BLaER1 treated with 17β-estradiol and CSF1 and Interleukin-3, amounts not matched to agents 10 nM and 100 nM (cell line): ENCODE measurements at regions not wholly inside any gene's neighbourhood (a gene's known extent, or its start where the extent isn't known, plus 50 kb on each side); places are given as distances from the start of the nearest gene placed in this dataset.

ENCODE experiments used
- H3K27ac ChIP-seq, 11 experiments: shearing (Covaris generic); formaldehyde crosslinking; 2 replicates each; pipeline ENCODE4 v1.8.1; 2022
- H3K27me3 ChIP-seq, 11 experiments: shearing (Covaris generic); formaldehyde crosslinking; 2 replicates each; pipeline ENCODE4 v1.8.1; 2022
- H3K36me3 ChIP-seq, 11 experiments: shearing (Covaris generic); formaldehyde crosslinking; 2 replicates each; pipeline ENCODE4 v1.8.1; 2022
- H3K4me1 ChIP-seq, 10 experiments: shearing (Covaris generic); formaldehyde crosslinking; 2 replicates each; pipeline ENCODE4 v1.8.1; 2022
- H3K4me2 ChIP-seq, 11 experiments: shearing (Covaris generic); formaldehyde crosslinking; 2 replicates each; pipeline ENCODE4 v1.8.1; 2022
- H3K4me3 ChIP-seq, 10 experiments: shearing (Covaris generic); formaldehyde crosslinking; 2 replicates each; pipeline ENCODE4 v1.8.1; 2022
- H3K9ac ChIP-seq, 11 experiments: shearing (Covaris generic); formaldehyde crosslinking; 2 replicates each; pipeline ENCODE4 v1.8.1; 2022
- H3K9me3 ChIP-seq, 11 experiments: shearing (Covaris generic); formaldehyde crosslinking; replicated peaks in 1 of 11; 2 replicates each; pipeline ENCODE4 v1.8.1; 2022
- H4K20me1 ChIP-seq, 11 experiments: shearing (Covaris generic); formaldehyde crosslinking; 2 replicates each; pipeline ENCODE4 v1.8.1; 2022
- Cebpa-rat ChIP-seq, 11 experiments: shearing (Covaris generic); IDR thresholded peaks; 2 replicates each; pipeline ENCODE4 v1.8.1; 2022

DNA sequence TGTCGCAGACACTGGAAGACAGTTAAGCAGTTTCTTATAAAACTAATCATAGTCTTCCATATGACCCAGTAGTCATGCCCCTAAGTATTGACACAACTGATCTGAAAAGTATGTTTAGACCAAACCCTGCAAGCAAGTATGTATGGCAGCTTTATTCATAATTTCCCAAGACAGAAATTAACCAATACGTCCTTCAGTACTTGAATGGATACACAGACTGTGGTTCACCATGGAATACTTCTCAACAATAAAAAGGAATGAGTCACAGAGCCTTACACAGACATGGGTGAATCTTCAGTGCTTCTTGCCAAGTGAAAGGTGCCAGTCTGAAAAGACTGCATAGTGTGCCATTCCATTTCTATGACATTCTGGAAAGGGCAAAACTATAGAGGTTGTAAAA lies 50.2 kb upstream of the AKR1E2 start:
- H3K4me3 ChIP-seq, result no peak overlapping the region
- TF ChIP-seq Cebpa-rat (IDR thresholded peaks at IDR 0.05), result no peak
- H3K36me3 ChIP-seq, result no peaks in the 10 kb centered on the region
- no peaks in the 10 kb centered on the region for H3K9me3 ChIP-seq
- H3K27ac ChIP-seq, result no peak overlapping the region
- H3K4me1 ChIP-seq, result peaks cover 8 to 18% (median 13%) of the 10 kb centered on the region in 10 experiments; a peak in 18 of 20 replicates
- H4K20me1 ChIP-seq, result no peaks in the 10 kb centered on the region
- H3K4me2 ChIP-seq, result no peak overlapping the region
- H3K27me3 ChIP-seq, result no peaks in the 10 kb centered on the region
- H3K9ac ChIP-seq, result no peak overlapping the region

DNA sequence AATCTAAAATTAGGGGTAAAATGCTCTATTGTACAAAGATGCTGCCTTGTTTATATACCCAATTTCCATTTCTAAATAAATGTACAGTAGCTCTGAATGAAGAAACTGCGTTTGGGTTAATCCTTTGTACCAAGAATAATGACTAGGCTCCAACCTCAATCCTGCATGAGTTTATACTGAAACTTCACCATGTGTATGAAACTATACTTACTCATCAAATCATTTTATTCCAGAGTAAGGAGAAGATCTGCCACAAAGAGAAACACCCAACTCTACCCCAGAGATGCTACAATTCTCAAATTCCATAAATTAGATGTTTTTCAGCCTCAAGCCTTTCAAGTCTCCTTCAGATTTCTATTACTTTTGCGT lies 53.8 kb upstream of the AKR1E2 start:
- Histone ChIP-seq H3K9me3 (no peaks in the 10 kb centered on the region), H3K27ac (no peak overlapping the region), H3K36me3 (no peaks in the 10 kb centered on the region), H3K9ac (no peak overlapping the region), H4K20me1 (no peaks in the 10 kb centered on the region), H3K27me3 (no peaks in the 10 kb centered on the region), H3K4me1 (peaks cover 0 to 37% (median 11%) of the 10 kb centered on the region in 10 experiments; a peak in 14 of 20 replicates), H3K4me3 (no peak overlapping the region), H3K4me2 (peak overlapping the region in 3 of 11 experiments; percentile 60 to 86 (median 81); a peak in 4 of 22 replicates)
- no peak for TF ChIP-seq Cebpa-rat (IDR thresholded peaks at IDR 0.05)

DNA sequence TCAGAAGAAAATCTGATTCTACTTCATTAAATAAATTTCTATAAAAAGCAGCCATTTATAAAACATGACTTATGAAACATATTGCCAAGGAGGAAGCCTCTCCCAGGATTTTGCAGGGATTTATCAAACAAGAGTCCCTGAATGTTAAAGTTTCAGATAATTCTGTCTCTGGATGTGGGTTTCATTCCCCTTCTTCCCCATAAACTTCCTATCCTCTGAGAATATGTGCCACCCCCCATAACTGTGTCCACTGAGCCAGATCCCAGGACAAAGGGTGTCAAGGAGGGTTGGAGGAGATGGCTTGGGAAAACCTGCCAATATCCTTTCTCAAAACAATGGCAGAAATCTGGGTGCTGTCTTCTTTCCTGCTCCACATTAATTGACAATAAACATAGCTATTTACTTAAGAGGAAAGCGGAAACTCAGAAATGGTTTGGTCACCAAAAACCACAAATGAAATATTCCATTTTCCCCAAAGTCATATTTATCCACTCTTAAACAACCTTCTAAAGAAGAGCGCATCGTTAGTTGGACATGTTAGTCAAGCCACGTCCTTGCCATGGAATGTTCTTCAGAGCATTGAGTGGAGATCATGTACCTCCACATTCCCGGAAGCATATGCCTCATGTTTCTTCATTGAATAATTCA lies 54.3 kb upstream of the AKR1E2 start:
- TF ChIP-seq Cebpa-rat (IDR thresholded peaks at IDR 0.05), result no peak
- peak overlapping the region in 1 of 10 experiments; percentile 13; a peak in 1 of 20 replicates for H3K4me3 ChIP-seq
- H3K9ac ChIP-seq, result peak overlapping the region in 4 of 11 experiments; percentile 12 to 75 (median 49); a peak in 6 of 22 replicates
- H3K4me2 ChIP-seq, result peak overlapping the region in 7 of 11 experiments; percentile 15 to 86 (median 60); a peak in 12 of 22 replicates
- H4K20me1 ChIP-seq, result no peaks in the 10 kb centered on the region
- peak overlapping the region in 2 of 11 experiments; percentile 76 to 84; a peak in 5 of 22 replicates for H3K27ac ChIP-seq
- peaks cover 0 to 39% (median 13%) of the 10 kb centered on the region in 10 experiments; a peak in 14 of 20 replicates for H3K4me1 ChIP-seq
- H3K9me3 ChIP-seq, result no peaks in the 10 kb centered on the region
- no peaks in the 10 kb centered on the region for H3K36me3 ChIP-seq
- H3K27me3 ChIP-seq, result no peaks in the 10 kb centered on the region

DNA sequence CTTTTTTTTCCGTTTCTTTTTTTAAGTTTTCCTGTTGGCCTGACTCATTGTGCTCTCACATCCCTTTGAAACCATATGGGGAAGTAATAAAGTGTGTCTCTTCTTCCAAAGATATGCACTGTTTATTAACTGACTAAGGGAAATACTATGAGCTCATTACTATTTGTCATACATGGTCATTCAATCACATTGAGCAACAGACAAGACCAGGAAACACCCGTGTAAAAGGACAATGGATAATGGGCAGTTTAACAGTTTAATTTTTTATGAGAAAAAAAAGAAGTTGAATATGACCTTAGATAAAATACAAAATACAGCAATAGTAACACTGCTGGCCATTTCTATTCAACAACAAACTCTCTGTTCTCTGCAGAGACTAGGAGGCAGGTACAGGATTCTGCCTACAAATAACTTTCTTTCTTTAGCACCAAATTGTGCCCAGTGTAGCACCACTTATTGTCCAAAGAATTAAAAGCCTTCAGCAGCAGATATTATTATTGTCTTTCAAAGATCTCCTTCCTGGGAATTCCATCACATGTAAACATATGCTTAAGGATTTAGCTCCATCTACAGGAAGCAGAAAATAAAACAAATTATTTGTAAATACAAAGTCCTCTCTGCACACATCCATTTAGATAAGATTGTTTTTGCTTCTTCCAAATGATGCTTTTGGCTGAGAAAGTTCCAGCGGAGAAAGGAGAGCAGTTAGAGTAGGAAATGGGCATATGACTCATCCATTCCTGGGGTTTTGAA lies 55.0 kb upstream of the AKR1E2 start:
- H3K27ac ChIP-seq, result peak overlapping the region in 5 of 11 experiments; percentile 16 to 84 (median 60); a peak in 8 of 22 replicates
- H3K27me3 ChIP-seq, result no peaks in the 10 kb centered on the region
- peak overlapping the region in 1 of 10 experiments; percentile 13; a peak in 1 of 20 replicates for H3K4me3 ChIP-seq
- H3K4me1 ChIP-seq, result peaks cover 0 to 46% (median 16%) of the 10 kb centered on the region in 10 experiments; a peak in 14 of 20 replicates
- peak overlapping the region in 4 of 11 experiments; percentile 12 to 75 (median 49); a peak in 6 of 22 replicates for H3K9ac ChIP-seq
- H3K4me2 ChIP-seq, result peak overlapping the region in 7 of 11 experiments; percentile 15 to 86 (median 60); a peak in 13 of 22 replicates
- no peaks in the 10 kb centered on the region for H3K9me3 ChIP-seq
- no peaks in the 10 kb centered on the region for H4K20me1 ChIP-seq
- no peak for TF ChIP-seq Cebpa-rat (IDR thresholded peaks at IDR 0.05)
- H3K36me3 ChIP-seq, result no peaks in the 10 kb centered on the region

DNA sequence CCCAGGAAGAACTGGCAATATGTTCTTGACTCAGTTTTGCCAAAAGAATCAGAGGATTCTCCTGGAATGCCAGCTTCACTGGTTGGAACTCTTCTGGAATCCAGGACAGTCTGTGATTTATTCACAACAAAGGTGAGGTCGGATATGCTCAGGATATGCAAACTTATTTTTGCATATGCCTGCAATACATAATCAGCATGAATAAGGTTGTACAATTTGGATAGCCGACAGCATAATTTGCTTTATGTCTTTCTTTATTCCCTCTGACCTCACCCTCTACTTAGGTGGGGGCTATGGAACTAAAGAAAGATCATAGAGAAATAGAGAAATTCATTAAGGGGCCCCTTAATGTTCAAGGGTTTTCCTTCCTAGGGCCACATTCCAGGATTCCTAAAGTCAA lies 57.6 kb upstream of the AKR1E2 start:
- Histone ChIP-seq H3K4me2 (no peak overlapping the region), H3K4me1 (peaks cover 0 to 46% (median 16%) of the 10 kb centered on the region in 10 experiments; a peak in 14 of 20 replicates), H3K9ac (no peak overlapping the region), H4K20me1 (no peaks in the 10 kb centered on the region), H3K27ac (no peak overlapping the region), H3K36me3 (no peaks in the 10 kb centered on the region), H3K9me3 (no peaks in the 10 kb centered on the region), H3K4me3 (no peak overlapping the region), H3K27me3 (no peaks in the 10 kb centered on the region)
- no peak for TF ChIP-seq Cebpa-rat (IDR thresholded peaks at IDR 0.05)

DNA sequence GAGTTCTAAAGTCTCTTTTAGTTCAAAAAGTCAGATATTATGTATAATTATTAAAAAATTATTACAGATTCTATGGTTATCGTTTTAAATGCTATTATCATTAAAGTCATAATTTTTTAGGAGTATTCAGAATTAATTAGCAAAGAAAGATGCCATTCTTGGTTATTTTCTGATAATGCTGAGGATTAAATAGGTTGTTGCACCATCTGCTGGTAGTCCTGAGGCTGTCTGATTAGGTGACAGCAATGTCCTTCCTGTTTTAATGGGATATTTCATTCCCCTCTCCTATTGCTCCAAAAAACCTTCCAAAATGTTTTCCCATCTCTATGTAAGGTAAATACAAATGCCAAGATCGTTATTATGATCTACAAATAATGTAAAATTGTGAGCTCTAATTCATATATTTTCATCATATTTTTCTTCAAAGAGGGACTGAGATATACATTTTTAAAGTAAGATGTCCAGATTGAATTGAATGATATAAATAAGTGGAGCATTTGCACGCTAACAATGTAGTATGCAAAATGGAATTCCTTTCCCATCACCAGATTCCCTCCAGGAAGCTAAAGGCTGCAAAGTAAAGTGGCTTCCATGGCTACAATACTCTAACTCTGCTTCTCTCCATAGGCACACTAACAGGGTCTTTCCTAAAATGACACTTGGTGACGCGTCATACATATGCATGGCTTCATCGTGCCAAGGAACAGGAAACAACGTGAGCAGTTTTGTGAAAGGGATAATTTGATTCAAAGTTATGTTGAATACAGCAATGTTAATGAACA lies 58.8 kb upstream of the AKR1E2 start:
- no peaks in the 10 kb centered on the region for H4K20me1 ChIP-seq
- TF ChIP-seq Cebpa-rat (IDR thresholded peaks at IDR 0.05), result no peak
- H3K27ac ChIP-seq, result 0 out of 22 replicates have a peak overlapping the region, but pooled peaks of 1 of the 11 experiments have one; percentile 31
- no peak overlapping the region for H3K4me3 ChIP-seq
- no peaks in the 10 kb centered on the region for H3K27me3 ChIP-seq
- H3K9me3 ChIP-seq, result no peaks in the 10 kb centered on the region
- peaks cover 0 to 46% (median 16%) of the 10 kb centered on the region in 10 experiments; a peak in 14 of 20 replicates for H3K4me1 ChIP-seq
- H3K9ac ChIP-seq, result 0 out of 22 replicates have a peak overlapping the region, but pooled peaks of 1 of the 11 experiments have one; percentile 5
- H3K36me3 ChIP-seq, result no peaks in the 10 kb centered on the region
- peak overlapping the region in 3 of 11 experiments; percentile 57 to 67 (median 58); a peak in 5 of 22 replicates for H3K4me2 ChIP-seq

DNA sequence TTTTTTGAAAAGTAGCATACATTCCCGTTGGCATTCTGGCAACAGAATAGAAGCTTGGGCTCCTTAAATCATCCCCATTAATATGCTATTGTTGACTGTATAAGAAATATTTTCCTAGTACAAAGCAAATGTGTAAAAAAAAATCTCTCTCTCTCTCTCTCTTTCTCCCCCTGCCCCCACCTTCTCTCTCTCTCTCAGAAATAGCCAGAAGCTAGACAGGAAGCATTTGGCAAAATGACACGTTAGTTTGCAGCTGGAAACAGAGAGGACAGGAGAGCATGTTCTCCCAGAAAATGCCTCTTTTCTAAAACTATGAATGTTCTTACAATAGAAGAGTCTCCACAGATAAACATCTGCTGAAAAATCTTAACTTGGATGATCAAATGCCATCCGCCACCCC lies 59.6 kb upstream of the AKR1E2 start:
- Histone ChIP-seq H3K9me3 (no peaks in the 10 kb centered on the region), H3K9ac (peak overlapping the region in 3 of 11 experiments; percentile 20 to 39 (median 36); a peak in 3 of 22 replicates), H3K4me1 (peaks cover 0 to 40% (median 13%) of the 10 kb centered on the region in 10 experiments; a peak in 14 of 20 replicates), H3K4me3 (no peak overlapping the region), H4K20me1 (no peaks in the 10 kb centered on the region), H3K36me3 (no peaks in the 10 kb centered on the region), H3K27me3 (no peaks in the 10 kb centered on the region), H3K27ac (peak overlapping the region in 1 of 11 experiments; percentile 31; a peak in 1 of 22 replicates), H3K4me2 (peak overlapping the region in 5 of 11 experiments; percentile 1 to 67 (median 57); a peak in 7 of 22 replicates)
- TF ChIP-seq Cebpa-rat (IDR thresholded peaks at IDR 0.05), result no peak

DNA sequence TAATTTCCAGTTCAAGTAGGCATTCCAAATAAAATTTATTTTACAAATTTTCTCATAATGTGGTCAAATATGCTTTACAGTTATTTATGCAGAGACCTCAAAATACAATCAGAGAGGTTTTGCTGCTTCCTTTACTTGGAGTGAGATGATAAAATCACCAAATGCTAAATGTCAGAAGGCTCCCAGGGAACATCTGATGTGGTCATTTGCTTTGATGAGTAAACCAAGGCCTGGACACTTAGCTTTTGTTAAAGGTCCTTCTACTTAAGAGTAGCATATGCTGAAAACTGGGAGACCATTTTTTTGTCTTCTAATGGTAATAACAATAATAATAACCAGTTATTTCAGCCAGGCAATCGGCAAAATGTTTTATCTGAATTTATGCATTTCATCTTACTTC lies 60.6 kb upstream of the AKR1E2 start:
- Histone ChIP-seq H4K20me1 (no peaks in the 10 kb centered on the region), H3K4me2 (no peak overlapping the region), H3K36me3 (no peaks in the 10 kb centered on the region), H3K27me3 (no peaks in the 10 kb centered on the region), H3K9me3 (no peaks in the 10 kb centered on the region), H3K4me1 (peaks cover 0 to 31% (median 6%) of the 10 kb centered on the region in 10 experiments; a peak in 9 of 20 replicates), H3K9ac (no peak overlapping the region), H3K27ac (no peak overlapping the region), H3K4me3 (no peak overlapping the region)
- TF ChIP-seq Cebpa-rat (IDR thresholded peaks at IDR 0.05), result no peak
